ENCODE measurements at regions not wholly inside any gene's neighbourhood (a gene's known extent, or its start where the extent isn't known, plus 50 kb on each side); places are given as distances from the start of the nearest gene placed in this dataset.

DNA sequence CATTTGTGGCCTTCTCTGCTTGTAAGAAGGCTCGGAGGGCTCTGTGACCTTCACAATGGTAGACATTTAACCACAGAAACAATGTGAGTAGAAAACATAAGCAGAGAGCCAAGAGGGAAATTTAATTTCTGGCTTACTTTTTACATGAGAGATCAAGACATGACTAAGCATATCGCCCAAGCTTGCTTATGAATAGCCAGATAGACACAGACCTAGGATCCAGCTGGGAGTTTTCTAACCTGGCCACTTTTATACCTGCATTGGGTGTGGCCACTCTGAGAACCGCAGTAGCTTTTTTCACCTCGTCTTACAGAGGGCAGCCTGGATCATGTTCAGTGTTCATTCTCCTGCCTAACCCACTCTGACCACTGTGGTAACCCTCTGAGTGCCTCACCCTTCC lies 244.9 kb upstream of the KCNN2 start:
- TF ChIP-seq, protein P1, sequence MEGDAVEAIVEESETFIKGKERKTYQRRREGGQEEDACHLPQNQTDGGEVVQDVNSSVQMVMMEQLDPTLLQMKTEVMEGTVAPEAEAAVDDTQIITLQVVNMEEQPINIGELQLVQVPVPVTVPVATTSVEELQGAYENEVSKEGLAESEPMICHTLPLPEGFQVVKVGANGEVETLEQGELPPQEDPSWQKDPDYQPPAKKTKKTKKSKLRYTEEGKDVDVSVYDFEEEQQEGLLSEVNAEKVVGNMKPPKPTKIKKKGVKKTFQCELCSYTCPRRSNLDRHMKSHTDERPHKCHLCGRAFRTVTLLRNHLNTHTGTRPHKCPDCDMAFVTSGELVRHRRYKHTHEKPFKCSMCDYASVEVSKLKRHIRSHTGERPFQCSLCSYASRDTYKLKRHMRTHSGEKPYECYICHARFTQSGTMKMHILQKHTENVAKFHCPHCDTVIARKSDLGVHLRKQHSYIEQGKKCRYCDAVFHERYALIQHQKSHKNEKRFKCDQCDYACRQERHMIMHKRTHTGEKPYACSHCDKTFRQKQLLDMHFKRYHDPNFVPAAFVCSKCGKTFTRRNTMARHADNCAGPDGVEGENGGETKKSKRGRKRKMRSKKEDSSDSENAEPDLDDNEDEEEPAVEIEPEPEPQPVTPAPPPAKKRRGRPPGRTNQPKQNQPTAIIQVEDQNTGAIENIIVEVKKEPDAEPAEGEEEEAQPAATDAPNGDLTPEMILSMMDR (IDR thresholded peaks at IDR 0.05; ENCODE audit: insufficient read depth in 1 of 2, low read depth in 1 of 2, low read length in 1 of 2, severe bottlenecking in 1 of 2, unreplicated experiment in 1 of 2): no peak
- no peaks in the 10 kb centered on the region for H3K36me3 ChIP-seq (ENCODE audit: control insufficient read depth, insufficient read depth, low read length)
- H3K27me3 Mint-ChIP-seq (ENCODE audit: insufficient read depth, unreplicated experiment): no peaks in the 10 kb centered on the region
- intact Hi-C loops (cut with micrococcal nuclease; ENCODE audit: unreplicated experiment): no loop called here
- no peaks in the 10 kb centered on the region for H3K36me3 Mint-ChIP-seq (ENCODE audit: insufficient read depth, unreplicated experiment)
- H3K4me3 ChIP-seq (ENCODE audit: low read depth, low read length): no peak overlapping the region
- ChIA-PET POLR2A (no interaction called here), CTCF (no interaction called here)
- H3K4me1 Mint-ChIP-seq (ENCODE audit: low read depth, unreplicated experiment): no peaks in the 10 kb centered on the region
- BruUV-seq (replicated peaks): no TSS peak
- H3K27me3 ChIP-seq (replicated peaks; ENCODE audit: control insufficient read depth, insufficient read depth, low read length): no peaks in the 10 kb centered on the region
- no peaks in the 10 kb centered on the region for H3K9me3 ChIP-seq
- no peak overlapping the region for H3K4me3 Mint-ChIP-seq (ENCODE audit: unreplicated experiment)
- no peak for DNase-seq
- H3K27ac Mint-ChIP-seq (ENCODE audit: unreplicated experiment): no peak overlapping the region
- no peaks in the 10 kb centered on the region for H3K4me1 ChIP-seq
- no peaks in the 10 kb centered on the region for H3K9me3 Mint-ChIP-seq (ENCODE audit: unreplicated experiment)

DNA sequence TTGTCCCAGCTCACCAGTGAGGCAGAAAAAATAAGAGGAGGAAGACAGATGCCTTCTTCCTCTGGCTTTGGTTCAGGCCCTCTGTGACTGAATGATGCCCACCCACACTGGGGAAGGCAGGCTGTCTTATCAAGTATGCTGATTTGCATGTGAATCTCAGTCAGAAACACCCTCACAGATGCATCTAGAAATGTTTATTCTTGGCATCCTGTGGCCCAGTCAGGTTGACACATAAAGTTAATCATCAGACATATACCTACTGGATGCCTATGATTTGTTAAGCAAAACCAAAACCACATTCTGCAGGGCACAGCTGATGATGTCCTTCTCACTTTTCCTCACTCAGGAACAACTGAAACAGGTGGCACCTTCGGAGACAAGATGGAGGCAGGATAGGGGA lies 243.4 kb upstream of the KCNN2 start:
- no peak overlapping the region for H3K4me3 Mint-ChIP-seq (ENCODE audit: unreplicated experiment)
- no peak for DNase-seq
- no TSS peak for BruUV-seq (replicated peaks)
- H3K4me3 ChIP-seq (ENCODE audit: low read depth, low read length): no peak overlapping the region
- TF ChIP-seq, protein P1 (IDR thresholded peaks at IDR 0.05; ENCODE audit: insufficient read depth in 1 of 2, low read depth in 1 of 2, low read length in 1 of 2, severe bottlenecking in 1 of 2, unreplicated experiment in 1 of 2): no peak
- POLR2A ChIA-PET: no interaction called here
- no peaks in the 10 kb centered on the region for H3K4me1 Mint-ChIP-seq (ENCODE audit: low read depth, unreplicated experiment)
- H3K9me3 ChIP-seq: no peaks in the 10 kb centered on the region
- no peaks in the 10 kb centered on the region for H3K36me3 ChIP-seq (ENCODE audit: control insufficient read depth, insufficient read depth, low read length)
- H3K4me1 ChIP-seq: no peaks in the 10 kb centered on the region
- no peaks in the 10 kb centered on the region for H3K27me3 ChIP-seq (replicated peaks; ENCODE audit: control insufficient read depth, insufficient read depth, low read length)
- H3K27me3 Mint-ChIP-seq (ENCODE audit: insufficient read depth, unreplicated experiment): no peaks in the 10 kb centered on the region
- CTCF ChIA-PET: no interaction called here
- intact Hi-C loops (cut with micrococcal nuclease; ENCODE audit: unreplicated experiment): no loop called here
- no peaks in the 10 kb centered on the region for H3K9me3 Mint-ChIP-seq (ENCODE audit: unreplicated experiment)
- H3K27ac Mint-ChIP-seq (ENCODE audit: unreplicated experiment): no peak overlapping the region
- H3K36me3 Mint-ChIP-seq (ENCODE audit: insufficient read depth, unreplicated experiment): no peaks in the 10 kb centered on the region

GRCh38 chr5:114120166-114120565 lies 241.7 kb upstream of the KCNN2 start:
- no peak overlapping the region for H3K4me3 Mint-ChIP-seq (ENCODE audit: unreplicated experiment)
- DNase-seq: no peak
- no peaks in the 10 kb centered on the region for H3K4me1 ChIP-seq
- no peak overlapping the region for H3K27ac Mint-ChIP-seq (ENCODE audit: unreplicated experiment)
- no peaks in the 10 kb centered on the region for H3K9me3 ChIP-seq
- BruUV-seq (replicated peaks): no TSS peak
- no peaks in the 10 kb centered on the region for H3K9me3 Mint-ChIP-seq (ENCODE audit: unreplicated experiment)
- ChIA-PET CTCF (no interaction called here), POLR2A (no interaction called here)
- no peaks in the 10 kb centered on the region for H3K27me3 ChIP-seq (replicated peaks; ENCODE audit: control insufficient read depth, insufficient read depth, low read length)
- no peaks in the 10 kb centered on the region for H3K4me1 Mint-ChIP-seq (ENCODE audit: low read depth, unreplicated experiment)
- no peaks in the 10 kb centered on the region for H3K36me3 Mint-ChIP-seq (ENCODE audit: insufficient read depth, unreplicated experiment)
- intact Hi-C loops (cut with micrococcal nuclease; ENCODE audit: unreplicated experiment): no loop called here
- no peaks in the 10 kb centered on the region for H3K36me3 ChIP-seq (ENCODE audit: control insufficient read depth, insufficient read depth, low read length)
- no peak overlapping the region for H3K4me3 ChIP-seq (ENCODE audit: low read depth, low read length)
- no peaks in the 10 kb centered on the region for H3K27me3 Mint-ChIP-seq (ENCODE audit: insufficient read depth, unreplicated experiment)
- TF ChIP-seq, protein P1 (IDR thresholded peaks at IDR 0.05; ENCODE audit: insufficient read depth in 1 of 2, low read depth in 1 of 2, low read length in 1 of 2, severe bottlenecking in 1 of 2, unreplicated experiment in 1 of 2): no peak
